HCT116 (cell line): ENCODE measurements at regions not wholly inside any gene's neighbourhood (a gene's known extent, or its start where the extent isn't known, plus 50 kb on each side); places are given as distances from the start of the nearest gene placed in this dataset.

Source experiments
- CEBPB ChIP-seq: IDR thresholded peaks from 2 replicates; pipeline ENCODE4 v1.6.1; 2012; ENCODE audit warnings: low read depth
- CTCF ChIP-seq, 3 experiments: fragments of 200-600 bp in 1 of 3; sonication (generic) in 1 of 3; IDR thresholded peaks in 2 of 3; conservative IDR thresholded peaks in 1 of 3; 2 replicates each; pipeline ENCODE4 v1.5.1; 2012 to 2017; ENCODE audit warnings: low read depth in 2 of 3, low read length in 2 of 3, antibody characterized with exemption in 1 of 3, borderline replicate concordance in 1 of 3, control low read depth in 1 of 3, mild to moderate bottlenecking in 1 of 3, mixed read lengths in 1 of 3, mixed run types in 1 of 3, moderate library complexity in 1 of 3; ENCODE audit not compliant: insufficient read depth in 1 of 3
- POLR2AphosphoS5 ChIP-seq: IDR thresholded peaks from 2 replicates; pipeline ENCODE4 v1.6.1; 2011; ENCODE audit warnings: mild to moderate bottlenecking, low read depth, low read length, moderate library complexity
- TCF7L2 ChIP-seq: IDR thresholded peaks from 2 replicates; pipeline ENCODE4 v1.7.0; 2011; ENCODE audit warnings: borderline replicate concordance, inconsistent platforms; ENCODE audit not compliant: insufficient read depth, insufficient read length; ENCODE audit errors: extremely low read depth
- ZNF274 ChIP-seq: fragments of 200-500 bp; sonication (Bioruptor generic); IDR thresholded peaks from 2 replicates; pipeline ENCODE4 v1.6.1; 2014; ENCODE audit warnings: mild to moderate bottlenecking, low read depth, low read length, inconsistent platforms

GRCh38 chr2:226207671-226208070 is 591.9 kb downstream of the IRS1 start:
- TF ChIP-seq CEBPB (no peak), CTCF (IDR thresholded peaks at IDR 0.05 in 2 of 3, conservative IDR thresholded peaks at IDR 0.05 in 1 of 3; ENCODE audit: borderline replicate concordance in 1 of 3, insufficient read depth in 1 of 3, low read depth in 2 of 3, low read length in 2 of 3) (no peak), POLR2AphosphoS5 (0 out of 2 replicates have a peak, but pooled peaks have one; percentile 28), ZNF274 (no peak), TCF7L2 (peak; percentile 71)
